Mesenteric fat pad (tissue), 1 donor: ENCODE measurements at regions not wholly inside any gene's neighbourhood (a gene's known extent, or its start where the extent isn't known, plus 50 kb on each side); places are given as distances from the start of the nearest gene placed in this dataset.
"Not testable (repeated sequence)": the region's sequence is repeated elsewhere in the genome, so short reads cannot be mapped to it uniquely, and the experiment has no call there.

ENCODE experiments used
- DNase-seq: peaks from one replicate; pipeline ENCODE4 v3.0.0-alpha.2; 2020; ENCODE audit warnings: low spot score
- donor health status: DM: yes; HTN: yes; CAD: no.

GRCh38 chr18:22813648-22814328 lies 119.3 kb upstream of the RBBP8 start:
- DNase-seq: no peak

DNA sequence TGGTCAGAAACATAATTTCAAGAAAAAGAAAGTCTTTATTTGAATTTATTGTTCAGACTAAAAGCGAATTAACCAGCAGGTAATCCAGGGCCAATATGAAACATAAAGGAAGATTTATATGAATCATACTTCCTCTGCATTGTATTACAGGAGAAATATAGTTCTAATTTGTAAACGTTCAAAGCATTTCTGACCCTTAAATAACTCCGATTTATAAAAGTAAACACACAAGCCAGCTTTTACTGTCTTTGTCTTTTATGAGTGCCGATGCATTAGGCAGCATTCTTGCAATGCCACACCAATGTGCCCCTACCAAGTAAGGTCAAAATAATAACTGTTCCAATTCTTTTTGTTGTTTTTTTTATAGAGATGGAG lies 118.8 kb upstream of the RBBP8 start:
- DNase-seq: no peak

- no peak for DNase-seq
These were observed 116.6 kb upstream of the RBBP8 start for GRCh38 chr18:22816266-22817176.

- no peak for DNase-seq
These were observed 115.3 kb upstream of the RBBP8 start for GRCh38 chr18:22817844-22818243.

- DNase-seq: no peak
These were observed 111.1 kb upstream of the RBBP8 start for GRCh38 chr18:22822024-22822423.

GRCh38 chr18:22822841-22823508 lies 110.2 kb upstream of the RBBP8 start:
- no peak for DNase-seq

- DNase-seq: no peak
These were observed 106.4 kb upstream of the RBBP8 start for GRCh38 chr18:22826726-22827125.

DNA sequence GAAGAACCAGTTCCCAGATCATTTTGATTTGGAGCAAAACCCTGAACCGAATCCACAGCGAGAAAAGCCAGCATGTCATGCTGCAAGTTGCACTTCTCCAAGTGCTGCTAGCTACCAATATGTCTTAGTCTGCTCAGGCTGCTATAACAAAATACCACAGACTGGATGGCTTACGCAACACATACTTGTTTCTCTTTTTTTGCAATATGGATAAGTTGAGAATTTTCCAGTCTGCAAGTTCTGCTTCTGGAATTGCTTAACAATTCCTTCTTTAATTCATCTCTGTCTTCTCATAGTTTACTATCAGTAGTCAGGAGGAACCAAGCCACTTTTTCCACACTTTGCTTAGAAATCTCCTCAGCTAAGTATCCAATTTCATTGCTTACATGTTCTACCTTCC lies 105.9 kb upstream of the RBBP8 start:
- no peak for DNase-seq

DNA sequence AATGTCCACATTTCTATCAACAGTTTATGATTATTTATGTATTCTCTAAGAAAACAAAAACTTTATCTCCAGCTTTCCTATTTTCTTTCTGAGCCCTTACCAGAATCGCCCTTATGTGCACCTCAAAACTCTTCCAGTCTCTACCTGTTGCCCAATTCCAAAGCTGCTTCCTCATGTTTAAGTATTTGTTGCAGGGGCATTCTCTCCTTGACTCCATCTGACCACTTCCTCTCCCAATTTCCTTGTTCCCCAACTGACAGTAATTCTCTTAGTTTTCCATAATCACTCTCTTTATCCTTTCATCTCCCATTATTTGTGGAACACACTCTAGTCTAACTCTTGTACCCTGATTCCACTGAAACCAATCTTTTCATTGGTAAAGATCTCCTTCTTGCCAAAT lies 105.4 kb upstream of the RBBP8 start:
- no peak for DNase-seq

DNA sequence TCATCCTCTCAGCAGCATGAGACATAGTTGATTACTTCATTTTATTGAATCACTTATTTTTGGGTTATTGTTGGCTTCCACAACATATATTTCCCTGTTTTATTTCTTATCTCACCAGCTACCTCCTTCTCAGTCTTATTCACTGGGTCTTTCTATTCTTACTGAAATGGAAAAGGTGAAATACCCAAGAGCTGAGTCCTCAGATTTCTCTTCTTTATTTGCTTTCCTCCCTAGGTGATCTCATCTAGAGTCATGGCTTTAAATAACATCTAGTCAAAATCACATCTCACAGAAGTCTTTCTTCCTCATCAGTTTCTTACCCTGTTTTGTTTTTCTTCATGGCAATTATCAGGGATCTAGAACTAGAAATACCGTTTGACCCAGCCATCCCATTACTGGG lies 105.0 kb upstream of the RBBP8 start:
- DNase-seq: no peak

DNA sequence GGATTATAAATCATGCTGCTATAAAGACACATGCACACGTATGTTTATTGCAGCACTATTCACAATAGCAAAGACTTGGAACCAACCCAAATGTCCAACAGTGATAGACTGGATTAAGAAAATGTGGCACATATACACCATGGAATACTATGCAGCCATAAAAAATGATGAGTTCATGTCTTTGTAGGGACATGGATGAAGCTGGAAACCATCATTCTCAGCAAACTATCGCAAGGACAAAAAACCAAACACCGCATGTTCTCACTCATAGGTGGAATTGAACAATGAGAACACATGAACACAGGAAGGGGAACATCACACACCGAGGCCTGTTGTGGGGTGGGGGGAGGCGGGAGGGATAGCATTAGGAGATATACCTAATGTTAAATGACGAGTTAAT lies 104.5 kb upstream of the RBBP8 start:
- not testable (repeated sequence) for DNase-seq

DNA sequence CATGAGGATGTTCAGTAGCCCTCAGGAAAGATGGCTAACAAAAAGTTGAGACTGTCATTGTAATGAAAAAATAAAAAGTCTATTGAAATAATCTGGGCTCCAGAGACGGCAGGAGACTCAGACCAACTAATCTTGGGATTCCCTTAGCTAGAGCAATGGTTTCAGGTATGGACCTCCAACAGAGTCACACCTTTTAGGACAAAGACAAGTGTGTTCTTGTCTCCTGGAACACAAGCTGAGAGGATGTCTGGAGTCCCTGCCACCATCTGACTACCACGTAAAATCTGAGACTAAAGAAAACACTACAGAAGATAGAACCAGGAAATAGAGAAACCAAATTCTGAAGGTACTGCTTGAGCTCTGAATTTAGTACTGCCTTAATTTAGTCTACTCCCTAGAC lies 103.3 kb upstream of the RBBP8 start:
- DNase-seq: no peak

GRCh38 chr18:22830511-22830910 lies 102.6 kb upstream of the RBBP8 start:
- no peak for DNase-seq

DNA sequence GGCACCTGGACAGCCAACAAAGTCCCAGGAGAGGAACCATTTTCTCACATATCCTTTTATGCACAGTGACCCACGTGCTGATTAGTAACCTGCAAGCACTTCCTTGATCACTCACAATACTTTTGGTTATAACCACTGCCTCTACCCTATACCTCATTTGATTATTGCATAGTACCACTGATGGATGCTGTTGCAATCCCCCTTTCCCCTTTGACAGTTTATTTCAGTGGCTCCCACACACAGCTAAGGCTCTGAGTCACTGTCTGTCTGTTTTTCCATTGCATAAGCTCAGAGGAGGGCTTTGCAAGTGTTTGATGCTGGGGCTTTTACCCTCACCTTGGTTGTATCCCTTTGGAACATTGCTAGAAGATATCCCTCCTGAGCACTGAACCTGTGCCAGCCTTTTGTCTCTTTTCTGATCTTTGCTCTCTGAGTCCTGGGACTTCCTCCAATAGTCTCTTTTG lies 101.7 kb upstream of the RBBP8 start:
- no peak for DNase-seq

GRCh38 chr18:22836932-22837331 lies 96.2 kb upstream of the RBBP8 start:
- no peak for DNase-seq

DNA sequence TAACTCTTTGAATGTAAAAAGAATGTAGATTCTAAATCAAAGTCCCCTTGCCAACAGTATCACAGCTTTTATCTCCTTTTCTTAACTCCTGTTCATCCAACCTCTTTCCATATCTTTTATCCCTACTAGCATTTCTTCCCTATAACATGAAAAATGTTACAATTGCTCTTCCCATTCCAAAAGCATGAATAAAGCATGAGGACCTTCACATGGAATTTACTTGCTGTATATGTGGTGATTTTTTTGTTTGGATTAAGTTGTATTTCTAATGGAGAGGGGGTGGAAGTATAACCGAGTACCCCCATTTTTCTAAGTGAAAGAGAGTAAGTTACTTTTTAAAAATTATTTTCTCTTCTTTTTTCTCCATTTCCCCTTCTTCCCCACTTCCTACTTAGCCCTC lies 94.9 kb upstream of the RBBP8 start:
- no peak for DNase-seq

DNA sequence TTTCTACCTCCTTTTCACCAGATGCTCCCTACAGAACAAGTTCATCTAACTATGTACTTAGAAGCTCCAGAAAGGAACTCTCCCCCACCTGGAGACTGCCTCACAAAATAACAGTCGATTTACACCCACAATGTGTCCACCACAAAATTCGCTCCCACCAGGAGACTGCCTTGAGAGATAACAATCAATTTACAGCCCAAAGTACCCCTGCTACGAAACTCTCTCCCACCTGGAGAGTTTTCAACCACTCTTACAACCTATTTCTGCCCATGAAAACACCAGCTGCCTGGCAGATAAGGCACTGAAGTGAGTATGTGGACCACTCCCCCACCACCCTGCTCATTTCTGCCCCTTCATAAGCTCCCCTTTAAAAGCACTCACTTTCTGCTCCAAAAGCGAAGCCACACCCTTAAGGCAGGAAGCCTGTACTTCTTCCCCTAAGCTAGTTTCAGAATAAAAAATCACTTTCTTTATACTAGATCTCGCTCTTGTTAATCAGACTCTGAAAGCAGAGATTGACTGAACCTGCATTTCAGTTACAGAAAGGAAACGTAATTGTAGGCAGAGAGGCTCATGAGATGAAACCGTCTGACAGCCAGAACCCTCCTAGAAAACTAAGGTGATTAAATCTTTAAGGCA lies 94.4 kb upstream of the RBBP8 start:
- no peak for DNase-seq

DNA sequence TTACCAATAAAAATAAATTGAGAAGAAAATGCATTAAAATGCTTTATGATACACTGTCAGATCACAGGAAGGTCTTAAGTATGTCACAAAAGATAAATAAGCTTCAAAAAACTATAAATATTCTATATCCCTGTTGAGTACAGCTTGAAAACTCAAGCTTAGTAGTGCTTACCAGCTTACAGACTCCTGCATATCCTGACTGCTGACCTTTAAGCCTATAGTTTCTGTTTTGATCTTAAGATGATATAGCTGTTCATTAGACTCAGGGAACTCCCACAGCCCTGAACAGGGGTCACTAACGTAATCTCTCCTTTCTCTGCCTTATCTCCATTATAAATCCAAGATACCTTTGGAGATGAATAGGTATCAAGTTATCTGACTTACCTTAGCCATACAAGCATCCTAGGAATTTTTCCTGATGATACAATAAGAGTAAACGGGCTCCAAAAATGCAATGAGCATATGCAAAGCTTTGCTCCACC lies 93.7 kb upstream of the RBBP8 start:
- no peak for DNase-seq

- DNase-seq: no peak
These were observed 92.5 kb upstream of the RBBP8 start for GRCh38 chr18:22840606-22841144.

DNA sequence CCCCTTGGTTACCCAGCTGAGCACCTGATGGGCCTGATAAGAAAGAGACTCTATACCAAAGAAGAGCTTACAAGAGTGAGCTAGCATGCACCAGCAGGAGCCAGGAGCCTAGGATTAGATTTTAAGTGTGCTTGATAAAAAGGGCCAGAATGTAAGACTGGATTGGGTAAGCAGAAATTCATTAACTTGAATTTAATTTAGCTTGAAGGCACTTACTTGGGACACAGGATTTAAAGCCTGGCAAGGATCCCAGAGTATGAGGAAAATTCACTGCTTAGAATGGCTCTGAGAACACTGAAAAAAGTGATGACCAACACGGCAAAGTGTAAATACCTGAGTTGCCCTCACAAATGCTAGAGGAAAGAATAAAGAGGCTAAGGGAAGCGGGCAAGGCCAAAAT lies 91.3 kb upstream of the RBBP8 start:
- DNase-seq: no peak

DNA sequence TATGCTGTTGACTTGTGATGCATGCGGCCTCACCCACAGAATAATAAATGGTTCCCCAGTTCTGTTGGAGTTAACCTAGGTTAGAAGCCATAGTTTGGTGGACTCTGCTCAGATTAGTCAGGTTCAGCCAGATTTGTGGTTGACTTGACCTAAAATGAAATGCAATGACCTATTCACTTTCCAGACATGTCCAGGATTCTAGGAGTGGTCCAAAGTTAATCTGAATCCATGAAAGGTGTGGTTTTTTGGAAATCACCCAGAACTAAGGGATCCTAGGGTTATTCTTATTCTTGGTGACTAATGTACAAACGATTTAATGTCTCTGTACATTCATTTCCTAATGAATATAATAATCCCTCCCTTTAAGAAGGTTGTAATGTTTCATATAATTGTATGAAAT lies 88.9 kb upstream of the RBBP8 start:
- DNase-seq: no peak
